ENCODE measurements at regions not wholly inside any gene's neighbourhood (a gene's known extent, or its start where the extent isn't known, plus 50 kb on each side); places are given as distances from the start of the nearest gene placed in this dataset.
"Not testable (repeated sequence)": the region's sequence is repeated elsewhere in the genome, so short reads cannot be mapped to it uniquely, and the experiment has no call there.

- no peak for DNase-seq
These were observed 653.7 kb downstream of the DACH1 start for GRCh38 chr13:71213252-71213821.

GRCh38 chr13:71210861-71211260, 656.1 kb downstream of the DACH1 start:
- no peak for DNase-seq

- DNase-seq = no peak
These were observed 657.8 kb downstream of the DACH1 start for GRCh38 chr13:71209217-71209616.

GRCh38 chr13:71184583-71184982, 682.4 kb downstream of the DACH1 start:
- DNase-seq = not testable (repeated sequence)

GRCh38 chr13:71183352-71183751, 683.7 kb downstream of the DACH1 start:
- DNase-seq = not testable (repeated sequence)

- no peak for DNase-seq
These were observed 695.3 kb downstream of the DACH1 start for GRCh38 chr13:71171740-71172139.

GRCh38 chr13:71169180-71169579, 697.8 kb downstream of the DACH1 start:
- no peak for DNase-seq

GRCh38 chr13:71156550-71156949, 710.5 kb downstream of the DACH1 start:
- DNase-seq = no peak

GRCh38 chr13:71149498-71150363, 717.3 kb downstream of the DACH1 start:
- no peak for DNase-seq

- no peak for DNase-seq
These were observed 718.0 kb downstream of the DACH1 start for GRCh38 chr13:71149046-71149445.

- no peak for DNase-seq
These were observed 718.6 kb downstream of the DACH1 start for GRCh38 chr13:71148396-71148795.

GRCh38 chr13:71144883-71145282, 722.1 kb downstream of the DACH1 start:
- no peak for DNase-seq

GRCh38 chr13:71137101-71137500, 729.9 kb downstream of the DACH1 start:
- no peak for DNase-seq

- no peak for DNase-seq
These were observed 742.8 kb downstream of the DACH1 start for GRCh38 chr13:71124230-71124629.

GRCh38 chr13:71118779-71119364, 748.1 kb downstream of the DACH1 start:
- DNase-seq = no peak

GRCh38 chr13:71117920-71118319, 749.1 kb downstream of the DACH1 start:
- no peak for DNase-seq

- no peak for DNase-seq
These were observed 751.7 kb downstream of the DACH1 start for GRCh38 chr13:71115301-71115700.

- DNase-seq = no peak
These were observed 770.6 kb downstream of the DACH1 start for GRCh38 chr13:71096421-71096820.

GRCh38 chr13:71090990-71091389, 776.0 kb downstream of the DACH1 start:
- no peak for DNase-seq

GRCh38 chr13:71089056-71089455, 777.9 kb downstream of the DACH1 start:
- no peak for DNase-seq

GRCh38 chr13:71087432-71087831, 779.6 kb downstream of the DACH1 start:
- DNase-seq = no peak

GRCh38 chr13:71087006-71087405, 780.0 kb downstream of the DACH1 start:
- no peak for DNase-seq

GRCh38 chr13:71082631-71083030, 784.4 kb downstream of the DACH1 start:
- DNase-seq = no peak

- no peak for DNase-seq
These were observed 787.4 kb downstream of the DACH1 start for GRCh38 chr13:71079638-71080037.

Data from activated CD4-positive, alpha-beta T cell treated with anti-CD3 and anti-CD28 coated beads for 48 hours (primary cell).